ENCODE measurements at regions not wholly inside any gene's neighbourhood (a gene's known extent, or its start where the extent isn't known, plus 50 kb on each side); places are given as distances from the start of the nearest gene placed in this dataset.
A peak's percentile ranks its signal among the peaks of the same experiment; 100 is the strongest.

- CTCF ChIA-PET = no interaction called here
- POLR2A ChIA-PET = no interaction called here
- no peak for DNase-seq (ENCODE audit: low read depth, low spot score)
- H3K4me3 ChIP-seq (ENCODE audit: low read depth, low read length) = no peak overlapping the region
- no peak for TF ChIP-seq CTCF (IDR thresholded peaks at IDR 0.05; ENCODE audit: insufficient read depth, low read length, missing control alignments)
Observed at GRCh38 chr9:71361357-71361756, 239.9 kb upstream of the TRPM3 start.

GRCh38 chr9:71357346-71357745, 235.9 kb upstream of the TRPM3 start:
- no peak overlapping the region for H3K4me3 ChIP-seq (ENCODE audit: low read depth, low read length)
- DNase-seq (ENCODE audit: low read depth, low spot score) = no peak
- TF ChIP-seq CTCF (IDR thresholded peaks at IDR 0.05; ENCODE audit: insufficient read depth, low read length, missing control alignments) = no peak
- CTCF ChIA-PET = no interaction called here
- POLR2A ChIA-PET = no interaction called here

GRCh38 chr9:71355884-71356283, 234.5 kb upstream of the TRPM3 start:
- POLR2A ChIA-PET = no interaction called here
- no peak for DNase-seq (ENCODE audit: low read depth, low spot score)
- H3K4me3 ChIP-seq (ENCODE audit: low read depth, low read length) = no peak overlapping the region
- CTCF ChIA-PET = interaction anchor here (1.4 kb wide), 1 partner anchor 15 kb away, joined by 4 read pairs; no protein-coding TSS in a partner anchor
- no peak for TF ChIP-seq CTCF (IDR thresholded peaks at IDR 0.05; ENCODE audit: insufficient read depth, low read length, missing control alignments)

- no peak overlapping the region for H3K4me3 ChIP-seq (ENCODE audit: low read depth, low read length)
- TF ChIP-seq CTCF (IDR thresholded peaks at IDR 0.05; ENCODE audit: insufficient read depth, low read length, missing control alignments) = no peak
- ChIA-PET CTCF (interaction anchor here (1.3 kb wide), 1 partner anchor 69 kb away, joined by 8 read pairs; no protein-coding TSS in a partner anchor), POLR2A (no interaction called here)
- DNase-seq (ENCODE audit: low read depth, low spot score) = peak; percentile 14
Observed at GRCh38 chr9:71353720-71354119, 232.3 kb upstream of the TRPM3 start.

GRCh38 chr9:71352837-71353236, 231.4 kb upstream of the TRPM3 start:
- H3K4me3 ChIP-seq (ENCODE audit: low read depth, low read length) = no peak overlapping the region
- ChIA-PET CTCF (no interaction called here), POLR2A (no interaction called here)
- DNase-seq (ENCODE audit: low read depth, low spot score) = no peak
- TF ChIP-seq CTCF (IDR thresholded peaks at IDR 0.05; ENCODE audit: insufficient read depth, low read length, missing control alignments) = no peak

GRCh38 chr9:71349218-71349617, 227.8 kb upstream of the TRPM3 start:
- no peak overlapping the region for H3K4me3 ChIP-seq (ENCODE audit: low read depth, low read length)
- CTCF ChIA-PET = no interaction called here
- POLR2A ChIA-PET = no interaction called here
- peak; percentile 59 for DNase-seq (ENCODE audit: low read depth, low spot score)
- no peak for TF ChIP-seq CTCF (IDR thresholded peaks at IDR 0.05; ENCODE audit: insufficient read depth, low read length, missing control alignments)

All from AG04449 (cell line).